BJ (cell line): ENCODE measurements at regions not wholly inside any gene's neighbourhood (a gene's known extent, or its start where the extent isn't known, plus 50 kb on each side); places are given as distances from the start of the nearest gene placed in this dataset.
"Not testable (repeated sequence)": the region's sequence is repeated elsewhere in the genome, so short reads cannot be mapped to it uniquely, and the experiment has no call there.

Experiments
- CTCF ChIA-PET: fragments of 350-600 bp; formaldehyde crosslinking; extraction: SDS; loops from one replicate; lab custom pipeline; 2021; ENCODE audit warnings: antibody characterized with exemption, inconsistent platforms; lab: Yijun Ruan, JAX
- POLR2A ChIA-PET: fragments of 300-600 bp; sonication (Branson Sonifier 250); formaldehyde crosslinking; extraction: SDS; loops from one replicate; lab custom pipeline; 2021; ENCODE audit warnings: antibody characterized with exemption; lab: Charles Lee
- DNase-seq: peaks from one replicate; pipeline ENCODE4 v3.0.0-alpha.2; 2011; ENCODE audit warnings: low read depth
- H3K27me3 ChIP-seq: 2 replicates; pipeline ENCODE4 v1.6.0; 2011; ENCODE audit warnings: low read length; ENCODE audit not compliant: control insufficient read depth, insufficient read depth
- H3K36me3 ChIP-seq: 2 replicates; pipeline ENCODE4 v1.5.1; 2011; ENCODE audit warnings: low read length; ENCODE audit not compliant: control insufficient read depth, insufficient read depth
- H3K4me3 ChIP-seq: 2 replicates; pipeline ENCODE4 v1.5.1; 2011; ENCODE audit warnings: low read depth, mild to moderate bottlenecking, control low read depth, low read length
- CTCF ChIP-seq: IDR thresholded peaks from 2 replicates; pipeline ENCODE4 v1.5.1; 2011; ENCODE audit warnings: low read depth, mild to moderate bottlenecking, control low read depth, inconsistent platforms, low read length, moderate library complexity; ENCODE audit not compliant: insufficient read depth

DNA sequence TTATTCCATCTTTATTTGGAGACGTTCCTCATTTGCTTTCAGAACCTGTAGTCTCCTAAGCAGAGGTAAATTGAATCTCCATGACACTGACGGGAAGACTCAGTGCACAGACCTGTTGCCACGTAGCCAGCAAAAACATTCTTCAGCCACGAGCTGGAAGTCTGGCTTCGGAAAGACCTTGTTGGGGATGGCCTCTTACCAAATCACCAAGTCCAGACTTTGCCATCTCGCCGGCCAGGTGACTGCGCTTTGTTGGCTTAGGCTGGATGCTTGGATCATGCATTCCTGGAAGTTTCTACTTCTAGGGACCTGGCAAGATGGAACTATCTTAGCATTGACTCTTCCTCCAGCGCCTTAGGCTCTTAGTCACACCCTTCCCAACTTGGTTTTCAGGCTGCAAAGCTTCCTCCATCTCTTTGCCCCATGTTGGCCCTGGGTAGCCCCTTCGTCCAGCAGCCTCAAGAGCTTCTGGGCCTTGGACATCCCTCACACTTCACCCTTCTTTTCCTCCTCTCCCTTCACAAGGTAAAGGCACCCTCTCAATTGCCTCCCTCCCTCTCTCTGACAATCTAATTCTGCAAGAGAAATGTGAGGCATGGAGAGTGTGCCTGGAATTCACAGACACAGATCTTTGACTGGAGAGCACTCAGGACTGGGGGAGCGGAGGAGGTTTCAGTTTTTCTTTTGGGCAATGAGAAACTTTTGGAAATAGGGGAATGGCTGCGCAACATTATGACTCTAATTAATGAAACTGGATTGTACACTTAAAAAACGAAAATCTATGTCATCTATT lies 451.9 kb upstream of the MKI67 start:
- no peak for DNase-seq
- POLR2A ChIA-PET: no interaction called here
- CTCF ChIA-PET: no interaction called here
- Histone ChIP-seq H3K4me3 (no peak overlapping the region), H3K27me3 (no peaks in the 10 kb centered on the region), H3K36me3 (no peaks in the 10 kb centered on the region)
- no peak for TF ChIP-seq CTCF

GRCh38 chr10:128578766-128579165 lies 452.5 kb upstream of the MKI67 start:
- ChIA-PET POLR2A (no interaction called here), CTCF (no interaction called here)
- no peaks in the 10 kb centered on the region for H3K36me3 ChIP-seq
- no peak for DNase-seq
- H3K27me3 ChIP-seq: no peaks in the 10 kb centered on the region
- H3K4me3 ChIP-seq: no peak overlapping the region
- no peak for TF ChIP-seq CTCF

- H3K27me3 ChIP-seq: no peaks in the 10 kb centered on the region
- no peak for TF ChIP-seq CTCF
- no peak overlapping the region for H3K4me3 ChIP-seq
- DNase-seq: no peak
- no peaks in the 10 kb centered on the region for H3K36me3 ChIP-seq
- ChIA-PET CTCF (no interaction called here), POLR2A (no interaction called here)
Observed at GRCh38 chr10:128579280-128579865, 453.1 kb upstream of the MKI67 start.

DNA sequence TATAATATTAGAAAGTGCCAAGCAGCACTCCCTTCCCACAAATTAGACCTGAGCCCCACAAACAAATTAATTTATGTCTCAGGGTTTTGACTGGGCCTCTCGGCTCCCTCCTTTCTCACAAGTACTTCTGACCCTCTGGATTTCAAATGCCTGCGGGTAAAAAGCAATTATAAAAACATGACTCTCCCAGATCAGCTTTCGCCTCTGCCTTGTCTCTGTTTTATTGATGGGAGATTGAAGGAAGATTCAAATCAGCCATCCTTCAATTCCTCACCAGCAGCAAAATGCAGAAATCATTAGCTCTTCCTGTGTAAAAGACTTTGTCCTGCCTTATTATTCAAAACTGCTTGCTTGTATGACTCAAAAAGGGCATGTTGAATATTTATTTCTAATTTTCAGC lies 453.7 kb upstream of the MKI67 start:
- TF ChIP-seq CTCF: no peak
- DNase-seq: no peak
- POLR2A ChIA-PET: no interaction called here
- CTCF ChIA-PET: no interaction called here
- H3K36me3 ChIP-seq: no peaks in the 10 kb centered on the region
- no peaks in the 10 kb centered on the region for H3K27me3 ChIP-seq
- H3K4me3 ChIP-seq: no peak overlapping the region

- H3K36me3 ChIP-seq, POLR2A ChIA-PET, CTCF ChIA-PET, DNase-seq, H3K27me3 ChIP-seq, H3K4me3 ChIP-seq: not testable (repeated sequence)
Observed at GRCh38 chr10:128583125-128583524, 456.9 kb upstream of the MKI67 start.

DNA sequence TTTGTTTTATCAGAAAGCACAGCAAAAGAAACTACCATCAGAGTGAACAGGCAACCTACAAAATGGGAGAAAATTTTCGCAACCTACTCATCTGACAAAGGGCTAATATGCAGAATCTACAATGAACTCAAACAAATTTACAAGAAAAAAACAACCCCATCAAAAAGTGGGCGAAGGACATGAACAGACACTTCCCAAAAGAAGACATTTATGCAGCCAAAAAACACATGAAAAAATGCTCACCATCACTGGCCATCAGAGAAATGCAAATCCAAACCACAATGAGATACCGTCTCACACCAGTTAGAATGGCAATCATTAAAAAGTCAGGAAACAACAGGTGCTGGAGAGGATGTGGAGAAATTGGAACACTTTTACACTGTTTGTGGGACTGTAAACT lies 460.4 kb upstream of the MKI67 start:
- H3K4me3 ChIP-seq, POLR2A ChIA-PET, DNase-seq, H3K36me3 ChIP-seq, H3K27me3 ChIP-seq, CTCF ChIA-PET: not testable (repeated sequence)
